Mesodermal cell (in vitro differentiated cells): ENCODE measurements at regions not wholly inside any gene's neighbourhood (a gene's known extent, or its start where the extent isn't known, plus 50 kb on each side); places are given as distances from the start of the nearest gene placed in this dataset.

Experiments used
- H3K27ac ChIP-seq: 2 replicates; pipeline ENCODE4 v1.7.0; 2013; ENCODE audit warnings: mild to moderate bottlenecking, low read depth, low read length, moderate library complexity; ENCODE audit not compliant: severe bottlenecking
- H3K36me3 ChIP-seq: 2 replicates; pipeline ENCODE4 v1.7.1; 2013; ENCODE audit warnings: mild to moderate bottlenecking, low read length, moderate library complexity; ENCODE audit not compliant: control insufficient read depth, insufficient read depth
- H3K4me1 ChIP-seq: one replicate; pipeline ENCODE4 v1.7.1; 2013; ENCODE audit warnings: mild to moderate bottlenecking, low read length; ENCODE audit not compliant: insufficient read depth, control insufficient read depth, poor library complexity, severe bottlenecking
- H3K4me3 ChIP-seq: 2 replicates; pipeline ENCODE4 v1.7.0; 2013; ENCODE audit warnings: low read length, control low read depth, mild to moderate bottlenecking; ENCODE audit not compliant: insufficient read depth, poor library complexity, severe bottlenecking; ENCODE audit errors: extremely low read depth
- H3K9me3 ChIP-seq: 2 replicates; pipeline ENCODE4 v1.7.1; 2013; ENCODE audit warnings: mild to moderate bottlenecking, low read length, moderate library complexity; ENCODE audit not compliant: control insufficient read depth
- WGBS, 2 experiments: methylation state at CpG; one replicate each; pipeline ENCODE4 v1.1.5; 2013; ENCODE audit warnings: missing lambda C conversion rate in 2 of 2; ENCODE audit not compliant: insufficient coverage in 2 of 2; 5-methylcytosine and 5-hydroxymethylcytosine counted together

DNA sequence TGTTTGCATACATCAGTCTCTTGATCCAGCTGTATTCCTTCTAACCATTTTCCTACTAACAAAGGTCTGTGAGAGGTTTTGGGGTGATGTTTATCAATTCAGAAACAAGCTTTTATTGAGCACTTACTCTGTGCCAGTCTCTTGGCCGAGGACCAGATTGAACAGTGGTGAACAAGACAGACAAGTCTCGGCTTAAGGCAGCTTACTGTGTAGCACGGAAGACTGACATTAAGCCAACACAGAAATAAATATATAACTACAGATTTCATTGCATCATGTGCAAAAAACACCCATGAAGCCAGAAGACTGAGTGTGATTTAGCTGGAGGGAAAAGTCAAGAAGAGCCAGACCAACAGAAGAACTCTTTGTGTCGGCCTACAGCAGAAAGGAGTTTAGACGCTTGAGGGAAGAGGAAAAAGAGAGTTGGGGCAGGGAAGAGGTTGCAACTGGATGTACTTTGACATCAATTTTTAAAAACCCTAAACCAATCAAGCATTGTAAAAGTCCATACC is 549.6 kb upstream of the CITED2 start:
- H3K27ac ChIP-seq = no peak overlapping the region
- WGBS, 2 experiments = 93 to 100% methylated on average over 2 to 3 of the region's 5 CpGs
- H3K9me3 ChIP-seq = no peaks in the 10 kb centered on the region
- no peak overlapping the region for H3K4me3 ChIP-seq
- peaks cover 14% of the 10 kb centered on the region for H3K4me1 ChIP-seq
- H3K36me3 ChIP-seq = no peaks in the 10 kb centered on the region

DNA sequence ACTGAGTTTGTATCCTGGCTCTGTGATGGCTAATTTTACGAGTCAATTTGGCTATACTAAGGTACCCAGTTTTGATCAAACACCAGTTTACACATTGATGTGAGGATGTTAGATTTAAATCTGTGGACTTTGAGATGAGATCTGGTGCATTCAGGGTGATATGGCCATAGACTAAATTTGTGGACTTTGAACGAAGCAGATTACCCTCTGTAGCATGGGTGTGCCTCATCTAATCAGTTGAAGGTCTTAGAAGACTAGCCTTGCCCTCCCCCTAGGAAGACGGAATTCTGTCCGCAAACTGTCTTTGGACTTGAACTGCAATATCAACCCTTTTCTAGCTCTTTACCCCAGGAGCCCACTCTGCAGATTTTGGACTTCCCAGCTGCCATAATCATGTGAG is 547.8 kb upstream of the CITED2 start:
- H3K27ac ChIP-seq = no peak overlapping the region
- H3K36me3 ChIP-seq = no peaks in the 10 kb centered on the region
- H3K4me1 ChIP-seq = peaks cover 14% of the 10 kb centered on the region
- WGBS, 2 experiments = 97 to 100% methylated on average over 4 of the region's 4 CpGs
- no peak overlapping the region for H3K4me3 ChIP-seq
- no peaks in the 10 kb centered on the region for H3K9me3 ChIP-seq

DNA sequence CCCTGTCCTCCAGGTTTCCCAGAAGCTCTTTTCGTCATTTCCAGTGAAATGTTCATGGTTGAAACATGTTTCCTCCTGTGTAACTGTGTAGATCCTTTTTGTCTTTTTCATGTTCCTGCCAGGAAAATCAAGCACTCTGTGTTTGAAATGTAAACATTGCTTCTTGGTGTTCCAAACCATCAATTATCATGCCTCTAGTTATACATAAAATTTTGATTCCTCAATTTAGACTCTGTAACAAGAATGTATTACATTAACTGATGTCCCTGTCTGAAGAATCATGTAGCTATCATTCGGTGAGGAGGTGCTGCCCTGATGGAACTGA is 546.3 kb upstream of the CITED2 start:
- Histone ChIP-seq H3K9me3 (no peaks in the 10 kb centered on the region), H3K36me3 (no peaks in the 10 kb centered on the region), H3K4me3 (no peak overlapping the region), H3K4me1 (peaks cover 3% of the 10 kb centered on the region), H3K27ac (no peak overlapping the region)
- 55 to 83% methylated on average over 1 to 2 of the region's 2 CpGs for WGBS, 2 experiments

DNA sequence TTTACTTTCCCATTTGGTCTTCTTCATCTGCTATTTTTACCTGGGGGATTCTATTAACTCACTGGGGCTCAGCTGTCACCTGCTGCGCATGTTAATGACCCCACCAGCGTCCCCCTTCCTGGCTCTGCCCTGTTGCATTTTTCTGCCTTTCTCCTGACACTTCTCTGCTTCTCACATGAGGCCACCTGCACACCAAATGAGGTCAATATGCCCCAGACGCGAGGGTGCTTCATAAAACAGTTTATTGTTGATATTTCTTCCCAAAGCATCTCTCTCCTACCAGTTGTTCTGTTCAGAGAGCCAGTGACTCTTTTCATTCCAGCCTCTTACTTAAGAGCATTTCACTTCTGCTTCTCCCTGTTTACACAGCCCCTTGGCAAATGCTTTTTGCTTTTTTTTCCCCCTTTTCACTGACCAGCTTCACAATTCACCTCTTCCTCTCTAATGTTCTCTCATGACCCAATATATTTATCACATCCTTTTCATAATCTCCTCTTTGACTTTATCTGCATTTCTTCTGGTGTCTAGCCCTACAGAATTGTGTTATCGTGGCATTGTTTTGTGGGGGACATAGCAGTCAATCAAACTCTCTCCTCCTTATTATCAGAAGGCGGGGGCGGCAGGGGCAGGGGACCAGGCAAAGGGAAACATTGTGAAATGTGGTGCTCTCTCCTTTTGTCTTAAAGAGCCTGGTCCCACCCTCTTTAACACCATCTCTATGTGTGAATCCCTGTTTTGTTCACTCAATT is 545.8 kb upstream of the CITED2 start:
- H3K4me1 ChIP-seq = no peaks in the 10 kb centered on the region
- H3K9me3 ChIP-seq = no peaks in the 10 kb centered on the region
- 63% methylated on average over 4 of the region's 7 CpGs for WGBS, 2 experiments
- H3K27ac ChIP-seq = no peak overlapping the region
- H3K36me3 ChIP-seq = no peaks in the 10 kb centered on the region
- H3K4me3 ChIP-seq = no peak overlapping the region

DNA sequence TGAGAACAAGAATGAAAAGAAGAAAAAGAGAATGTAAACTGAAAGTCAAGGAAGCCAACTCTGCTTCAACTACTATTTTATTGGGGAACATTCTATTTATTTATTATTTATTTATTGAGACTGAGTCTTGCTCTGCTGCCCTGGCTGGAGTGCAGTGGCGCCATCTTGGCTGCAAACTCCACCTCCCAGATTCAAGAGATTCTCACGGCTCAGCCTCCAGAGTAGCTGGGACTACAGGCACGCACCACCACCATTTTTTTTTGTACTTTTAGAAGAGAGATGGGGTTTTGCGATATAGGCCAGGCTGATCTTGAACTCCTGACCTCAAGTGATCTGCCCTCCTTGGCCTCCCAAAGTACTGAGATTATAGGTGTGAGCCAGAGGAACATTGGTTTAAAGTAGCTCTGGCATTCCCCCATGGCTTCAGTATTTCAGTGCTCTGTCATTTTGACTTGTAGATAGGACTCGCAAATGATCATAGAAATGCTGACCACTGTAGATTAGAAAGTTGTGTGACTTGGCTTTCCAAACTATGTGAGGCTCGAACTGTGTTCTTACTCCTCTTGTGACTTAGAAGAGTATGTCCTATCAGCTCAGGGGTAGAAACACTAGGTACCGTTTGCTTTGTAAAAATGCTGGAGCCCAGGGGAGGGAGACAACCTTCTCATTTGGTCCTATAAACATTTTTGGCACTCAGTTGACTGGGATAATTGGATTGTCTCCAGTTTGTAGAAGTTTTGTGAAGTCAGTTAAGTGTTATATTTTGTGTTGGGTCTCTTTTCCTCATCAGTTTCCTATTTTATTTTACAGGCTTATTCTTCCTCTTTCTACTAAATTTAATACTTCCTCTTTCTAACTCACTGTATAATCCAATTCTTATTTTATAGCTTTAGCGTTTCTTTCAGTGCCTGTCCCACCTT is 544.9 kb upstream of the CITED2 start:
- H3K4me1 ChIP-seq = no peaks in the 10 kb centered on the region
- H3K9me3 ChIP-seq = no peaks in the 10 kb centered on the region
- 85 to 88% methylated on average over 4 to 5 of the region's 8 CpGs for WGBS, 2 experiments
- H3K4me3 ChIP-seq = no peak overlapping the region
- H3K36me3 ChIP-seq = no peaks in the 10 kb centered on the region
- no peak overlapping the region for H3K27ac ChIP-seq

DNA sequence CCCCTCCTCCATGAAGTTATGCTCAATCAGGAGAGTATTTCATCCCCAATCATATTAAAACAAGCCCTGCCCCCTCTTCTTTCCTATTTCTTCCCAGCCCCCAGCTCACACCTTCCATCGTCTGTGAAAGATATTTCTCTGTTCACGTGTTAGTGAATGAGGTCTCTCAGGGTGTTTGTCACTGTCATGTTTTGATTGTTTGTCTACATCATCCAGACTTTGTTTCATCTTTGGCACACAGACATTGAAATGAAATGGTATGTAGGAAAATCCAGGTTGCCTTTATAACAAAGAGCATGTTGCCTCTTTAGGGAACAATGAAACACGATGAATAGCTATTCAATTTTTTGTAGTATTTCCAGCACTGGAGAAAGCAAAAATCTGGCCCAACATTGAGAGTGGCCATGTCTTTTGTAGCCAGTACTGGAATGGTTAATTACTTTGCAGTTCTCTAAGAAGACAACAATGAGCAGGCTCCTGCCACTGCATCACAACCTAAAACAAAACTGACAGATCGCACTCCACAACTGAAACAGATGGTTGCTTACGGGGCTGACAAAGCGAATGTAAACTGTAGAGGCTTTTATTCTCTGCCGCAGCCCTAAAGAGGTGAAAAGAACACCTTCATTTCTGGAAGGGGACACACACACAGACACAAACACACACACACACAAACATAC is 543.6 kb upstream of the CITED2 start:
- H3K27ac ChIP-seq = no peak overlapping the region

DNA sequence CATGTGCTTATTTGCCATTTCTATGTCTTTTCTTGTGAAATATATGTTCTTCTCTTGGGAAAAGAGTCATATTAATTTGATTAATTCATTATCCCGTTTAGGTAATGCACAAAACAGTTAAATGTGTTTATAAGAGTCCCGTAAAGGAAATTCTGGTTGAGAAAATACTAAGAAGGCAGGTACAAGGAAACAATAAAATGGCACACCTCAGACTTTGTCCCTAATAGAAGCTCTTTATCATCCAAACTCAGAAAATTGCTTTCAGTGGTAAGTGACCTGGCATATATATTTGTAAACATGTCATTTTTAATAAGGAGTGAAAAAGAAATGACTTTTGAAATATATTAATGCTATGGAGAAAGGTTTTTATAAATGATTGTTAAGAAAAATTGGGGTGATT is 540.5 kb upstream of the CITED2 start:
- no peak overlapping the region for H3K4me3 ChIP-seq
- no peaks in the 10 kb centered on the region for H3K4me1 ChIP-seq
- WGBS, 2 experiments = 100% methylated on average over 1 of the region's 2 CpGs; no CpG with 5 or more reads in 1 of the 2 experiments
- no peaks in the 10 kb centered on the region for H3K9me3 ChIP-seq
- no peaks in the 10 kb centered on the region for H3K36me3 ChIP-seq
- H3K27ac ChIP-seq = no peak overlapping the region

More for the DNA sequence above, 543.6 kb upstream of the CITED2 start:
- 74 to 85% methylated on average over 4 to 5 of the region's 7 CpGs for WGBS, 2 experiments
- Histone ChIP-seq H3K4me3 (no peak overlapping the region), H3K9me3 (no peaks in the 10 kb centered on the region), H3K4me1 (no peaks in the 10 kb centered on the region), H3K36me3 (no peaks in the 10 kb centered on the region)

DNA sequence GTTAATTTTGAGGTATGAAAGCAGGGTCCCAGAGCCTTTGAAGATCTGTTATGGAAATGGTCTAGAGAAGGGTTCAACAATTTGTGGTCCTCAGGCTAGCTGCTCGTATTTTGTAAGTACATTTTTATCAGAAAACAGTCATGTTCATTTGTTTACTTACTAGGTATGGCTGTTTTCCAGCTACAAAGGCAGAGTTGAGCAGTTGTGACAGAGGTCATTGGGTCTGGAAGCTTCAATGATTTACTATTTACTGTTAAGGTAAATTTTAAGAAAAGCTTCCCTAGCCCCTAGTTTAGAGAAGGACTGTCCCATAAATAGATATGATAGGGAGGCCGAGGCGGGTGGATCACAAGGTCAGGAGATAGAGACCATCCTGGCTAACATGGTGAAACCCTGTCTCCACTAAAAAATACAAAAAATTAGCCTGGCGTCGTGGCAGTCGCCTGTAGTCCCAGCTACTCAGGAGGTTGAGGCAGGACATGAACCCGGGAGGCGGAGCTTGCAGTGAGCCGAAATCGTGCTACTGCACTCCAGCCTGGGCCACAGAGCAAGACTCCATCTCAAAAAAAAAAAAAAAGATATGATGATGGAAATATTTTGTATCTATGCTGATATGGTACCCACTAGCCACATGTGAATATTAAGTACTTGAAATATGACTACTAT is 538.4 kb upstream of the CITED2 start:
- 91% methylated on average over 5 of the region's 10 CpGs; no CpG with 5 or more reads in 1 of the 2 experiments for WGBS, 2 experiments
- H3K4me1 ChIP-seq = no peaks in the 10 kb centered on the region
- no peak overlapping the region for H3K27ac ChIP-seq

DNA sequence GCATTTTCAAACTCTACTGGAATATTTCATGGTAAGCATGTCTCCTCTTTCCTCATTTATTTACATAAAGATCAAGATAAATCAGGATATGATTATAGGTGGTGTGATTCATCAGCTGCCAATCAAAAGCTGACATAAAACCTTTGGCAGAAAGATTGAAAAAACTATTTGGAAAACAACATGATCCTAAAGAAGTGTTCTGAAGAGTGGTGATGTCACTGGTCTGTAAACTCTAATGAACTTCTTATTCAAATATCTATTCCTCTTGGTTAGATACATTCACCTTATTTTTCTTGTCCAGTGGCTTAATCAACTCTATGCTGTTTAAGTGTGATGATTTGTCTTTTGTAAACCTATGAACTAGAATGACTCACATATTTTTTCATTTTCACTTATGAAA is 535.5 kb upstream of the CITED2 start:
- H3K9me3 ChIP-seq = no peaks in the 10 kb centered on the region
- no peaks in the 10 kb centered on the region for H3K4me1 ChIP-seq
- no peak overlapping the region for H3K4me3 ChIP-seq
- H3K27ac ChIP-seq = no peak overlapping the region
- no peaks in the 10 kb centered on the region for H3K36me3 ChIP-seq

More for the DNA sequence above, 538.4 kb upstream of the CITED2 start:
- H3K4me3 ChIP-seq = no peak overlapping the region
- no peaks in the 10 kb centered on the region for H3K9me3 ChIP-seq
- no peaks in the 10 kb centered on the region for H3K36me3 ChIP-seq

DNA sequence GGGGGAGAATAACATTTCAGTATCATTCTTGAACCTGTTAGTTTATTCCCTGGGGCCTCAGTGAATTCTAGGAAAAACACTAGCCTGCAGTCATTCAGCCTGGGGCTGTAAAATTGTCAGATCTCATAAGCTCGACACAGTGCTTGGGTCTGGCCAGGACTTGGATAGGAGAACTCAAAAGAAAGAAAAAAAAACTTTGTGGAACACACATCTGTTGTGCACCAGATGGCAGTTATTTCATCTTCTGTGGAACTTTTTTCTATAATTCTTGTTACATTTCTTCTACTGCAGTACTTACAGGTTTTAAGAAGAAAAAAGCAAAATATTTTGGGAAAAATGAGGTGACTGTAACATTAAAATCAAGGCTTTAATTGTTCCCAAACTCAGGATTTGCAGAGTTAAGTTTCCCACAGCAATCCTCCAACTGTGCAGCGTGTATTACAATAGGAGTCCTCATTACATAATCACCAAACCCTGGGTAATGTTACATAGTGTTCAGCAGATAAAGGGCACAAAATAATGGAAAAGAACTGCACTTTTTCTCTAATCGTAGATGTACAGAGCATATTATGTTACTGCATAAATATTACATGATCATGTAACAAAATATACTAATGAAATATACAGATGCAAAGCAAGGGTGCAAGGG is 531.1 kb upstream of the CITED2 start:
- Histone ChIP-seq H3K4me1 (no peaks in the 10 kb centered on the region), H3K4me3 (no peak overlapping the region), H3K27ac (no peak overlapping the region), H3K9me3 (no peaks in the 10 kb centered on the region), H3K36me3 (no peaks in the 10 kb centered on the region)
- 40 to 44% methylated on average over 1 of the region's 3 CpGs for WGBS, 2 experiments
